HepG2 (cell line): ENCODE measurements at regions not wholly inside any gene's neighbourhood (a gene's known extent, or its start where the extent isn't known, plus 50 kb on each side); places are given as distances from the start of the nearest gene placed in this dataset.

Experiments
- AGO1 ChIP-seq: fragments of 200-400 bp; formaldehyde crosslinking; IDR thresholded peaks from 2 replicates; pipeline ENCODE4 v1.6.1; 2017; ENCODE audit warnings: mild to moderate bottlenecking, low read depth, low read length, moderate library complexity; ENCODE audit not compliant: poor library complexity, severe bottlenecking
- CEBPB ChIP-seq: IDR thresholded peaks from 2 replicates; pipeline ENCODE4 v1.6.1; 2011; ENCODE audit warnings: low read depth, low read length, improper control_type of control experiment, borderline replicate concordance
- EED ChIP-seq: sonication (generic); formaldehyde crosslinking; IDR thresholded peaks from 2 replicates; pipeline ENCODE4 v1.5.0; 2020; ENCODE audit warnings: mild to moderate bottlenecking, missing genetic modification reagents
- ETV5 ChIP-seq: IDR thresholded peaks from 2 replicates; pipeline ENCODE4 v1.6.1; 2018; ENCODE audit warnings: missing biosample characterization, missing genetic modification reagents, inconsistent platforms, borderline replicate concordance
- FOSL1 ChIP-seq: sonication (generic); formaldehyde crosslinking; IDR thresholded peaks from 2 replicates; pipeline ENCODE4 v1.9.0; 2021; ENCODE audit warnings: missing genetic modification reagents, borderline replicate concordance
- FUBP1 ChIP-seq: sonication (generic); formaldehyde crosslinking; IDR thresholded peaks from 2 replicates; pipeline ENCODE4 v1.5.1; 2020; ENCODE audit warnings: missing genetic modification reagents, mild to moderate bottlenecking, borderline replicate concordance
- HOXA3 ChIP-seq: sonication (generic); formaldehyde crosslinking; IDR thresholded peaks from 2 replicates; pipeline ENCODE4 v1.5.0; 2020; ENCODE audit warnings: missing genetic modification reagents
- JARID2 ChIP-seq: sonication (generic); formaldehyde crosslinking; IDR thresholded peaks from 2 replicates; pipeline ENCODE4 v1.8.1; 2023; ENCODE audit warnings: missing genetic modification reagents, inconsistent platforms; ENCODE audit not compliant: insufficient replicate concordance
- KLF15 ChIP-seq: sonication (generic); formaldehyde crosslinking; IDR thresholded peaks from 2 replicates; pipeline ENCODE4 v1.8.1; 2023; ENCODE audit warnings: borderline replicate concordance, mild to moderate bottlenecking, inconsistent platforms, missing genetic modification reagents, mixed read lengths
- MAZ ChIP-seq, 2 experiments: sonication (generic) in 1 of 2; formaldehyde crosslinking in 1 of 2; IDR thresholded peaks; 2 replicates each; pipeline versions ENCODE4 v1.5.0 to v1.6.1; 2012 to 2020; ENCODE audit warnings: low read depth in 2 of 2, mild to moderate bottlenecking in 2 of 2, borderline replicate concordance in 1 of 2, improper control_type of control experiment in 1 of 2, low read length in 1 of 2, missing genetic modification reagents in 1 of 2, moderate library complexity in 1 of 2
- NCOR1 ChIP-seq: fragments of 200-600 bp; sonication (generic); IDR thresholded peaks from 2 replicates; pipeline ENCODE4 v1.7.0; 2017; ENCODE audit warnings: antibody characterized with exemption, low read length, borderline replicate concordance
- NFIC ChIP-seq: IDR thresholded peaks from 2 replicates; pipeline ENCODE4 v1.6.1; 2012; ENCODE audit warnings: mild to moderate bottlenecking, low read length, inconsistent platforms
- SMARCC2 ChIP-seq: fragments of 450-650 bp; IDR thresholded peaks from 2 replicates; pipeline ENCODE4 v1.6.1; 2017; ENCODE audit warnings: antibody characterized with exemption, mild to moderate bottlenecking
- SPEN ChIP-seq: sonication (generic); formaldehyde crosslinking; IDR thresholded peaks from 2 replicates; pipeline ENCODE4 v1.5.1; 2020; ENCODE audit warnings: low read depth, mild to moderate bottlenecking, missing genetic modification reagents
- SRF ChIP-seq: IDR thresholded peaks from 2 replicates; pipeline ENCODE4 v1.6.1; 2011; ENCODE audit warnings: mild to moderate bottlenecking, low read depth, low read length, moderate library complexity
- SSRP1 ChIP-seq: IDR thresholded peaks from 2 replicates; pipeline ENCODE4 v1.6.1; 2016; ENCODE audit warnings: control low read depth
- TBX3 ChIP-seq: fragments of 450-650 bp; IDR thresholded peaks from 2 replicates; pipeline ENCODE4 v1.6.1; 2017; ENCODE audit warnings: antibody characterized with exemption, mild to moderate bottlenecking, inconsistent platforms, borderline replicate concordance
- TEAD3 ChIP-seq: optimal IDR thresholded peaks from 2 replicates; pipeline ENCODE3; 2016; ENCODE audit warnings: borderline replicate concordance
- TFAP4 ChIP-seq: sonication (generic); IDR thresholded peaks from 2 replicates; pipeline ENCODE4 v1.6.1; 2016; ENCODE audit warnings: low read depth, borderline replicate concordance
- ZFY ChIP-seq: sonication (generic); formaldehyde crosslinking; IDR thresholded peaks from 2 replicates; pipeline ENCODE4 v1.4.0; 2020; ENCODE audit warnings: missing genetic modification reagents
- ZKSCAN1 ChIP-seq: fragments of 150-350 bp; IDR thresholded peaks from 2 replicates; pipeline ENCODE4 v1.6.1; 2014; ENCODE audit warnings: low read length
- ZNF207 ChIP-seq: fragments of 450-650 bp; IDR thresholded peaks from 2 replicates; pipeline ENCODE4 v1.6.1; 2016; ENCODE audit warnings: antibody characterized with exemption, borderline replicate concordance
- ZNF253 ChIP-seq: sonication (generic); formaldehyde crosslinking; IDR thresholded peaks from 2 replicates; pipeline ENCODE4 v1.8.0; 2022; ENCODE audit warnings: mild to moderate bottlenecking, missing genetic modification reagents, borderline replicate concordance
- ZNF543 ChIP-seq: sonication (generic); formaldehyde crosslinking; IDR thresholded peaks from 2 replicates; pipeline ENCODE4 v1.4.0; 2020; ENCODE audit warnings: mild to moderate bottlenecking, missing genetic modification reagents
- ZNF570 ChIP-seq: sonication (generic); formaldehyde crosslinking; IDR thresholded peaks from 2 replicates; pipeline ENCODE4 v1.4.0; 2020; ENCODE audit warnings: mild to moderate bottlenecking, missing genetic modification reagents, borderline replicate concordance
- ZNF674 ChIP-seq: sonication (generic); formaldehyde crosslinking; IDR thresholded peaks from 2 replicates; pipeline ENCODE4 v1.5.0; 2020; ENCODE audit warnings: low read depth, mild to moderate bottlenecking, missing genetic modification reagents
- ZNF749 ChIP-seq: sonication (generic); formaldehyde crosslinking; IDR thresholded peaks from 2 replicates; pipeline ENCODE4 v1.8.0; 2022; ENCODE audit warnings: mild to moderate bottlenecking, missing genetic modification reagents, moderate library complexity, borderline replicate concordance

- TF ChIP-seq MAZ (IDR thresholded peaks at IDR 0.05; ENCODE audit: borderline replicate concordance, low read depth, low read length): peak; percentile 44; the same call in 1 of the 2 replicates
- TF ChIP-seq MAZ (CRISPR knock-in tag; IDR thresholded peaks at IDR 0.05; ENCODE audit: low read depth): no peak
- TF ChIP-seq ZNF207: no peak
- TF ChIP-seq TFAP4: peak; percentile 85
- no peak for TF ChIP-seq ZNF570 (CRISPR knock-in tag)
- TF ChIP-seq SRF: peak; percentile 47; the same call in 1 of the 2 replicates
- TF ChIP-seq SPEN (CRISPR knock-in tag): no peak
- peak; percentile 72 for TF ChIP-seq HOXA3 (CRISPR knock-in tag)
- TF ChIP-seq JARID2 (CRISPR knock-in tag): no peak
- peak; percentile 53; the same call in 1 of the 2 replicates for TF ChIP-seq NCOR1
- TF ChIP-seq ETV5 (CRISPR knock-in tag): peak; percentile 60; the same call in 1 of the 2 replicates
- no peak for TF ChIP-seq ZNF749 (CRISPR knock-in tag)
- 0 out of 2 replicates have a peak, but pooled peaks have one; percentile 14 for TF ChIP-seq ZNF543
- no peak for TF ChIP-seq ZKSCAN1
- TF ChIP-seq FUBP1 (CRISPR knock-in tag): no peak
- TF ChIP-seq AGO1: no peak
- TF ChIP-seq FOSL1 (CRISPR knock-in tag): peak; percentile 81
- no peak for TF ChIP-seq EED (CRISPR knock-in tag)
- no peak for TF ChIP-seq ZNF674 (CRISPR knock-in tag)
- no peak for TF ChIP-seq KLF15 (CRISPR knock-in tag)
- no peak for TF ChIP-seq ZFY (CRISPR knock-in tag)
- TF ChIP-seq CEBPB: no peak
- TF ChIP-seq NFIC: peak; percentile 71
- TF ChIP-seq TEAD3 (CRISPR knock-in tag): peak; percentile 76
- TF ChIP-seq SMARCC2: no peak
- TF ChIP-seq ZNF253 (CRISPR knock-in tag): no peak
- 0 out of 2 replicates have a peak, but pooled peaks have one; percentile 57 for TF ChIP-seq SSRP1 (CRISPR knock-in tag)
- peak; percentile 47; the same call in 1 of the 2 replicates for TF ChIP-seq TBX3
- TF ChIP-seq, all 625 proteins: peak for 75
Observed at GRCh38 chr15:62896969-62897486, 145.5 kb upstream of the TPM1 start (continued).
